ENCODE measurements at regions not wholly inside any gene's neighbourhood (a gene's known extent, or its start where the extent isn't known, plus 50 kb on each side); places are given as distances from the start of the nearest gene placed in this dataset.

DNA sequence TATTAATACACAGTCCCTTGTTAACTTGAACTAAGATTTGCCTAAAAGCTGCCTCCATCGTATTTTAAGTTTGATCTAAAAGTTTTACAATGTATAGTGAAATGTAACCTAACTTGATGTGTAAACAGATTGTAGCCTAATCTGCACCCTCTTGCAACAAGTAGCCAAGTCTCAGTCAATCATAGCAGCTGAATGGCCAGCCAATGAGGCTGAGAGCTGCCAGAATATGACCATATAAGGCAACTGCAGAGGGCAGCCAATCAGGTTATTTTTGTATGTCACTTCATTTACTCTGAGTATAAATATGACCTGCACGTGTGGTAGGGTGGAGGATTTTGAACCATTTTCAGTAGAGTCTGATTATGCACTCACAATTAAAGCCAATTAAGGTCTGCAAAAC, 51.2 kb upstream of the SPANXN3 start:
- no peak overlapping the region for H3K27ac Mint-ChIP-seq
- no CpG with 5 or more reads among the region's 2 CpGs for WGBS (ENCODE audit: insufficient coverage)
- Histone ChIP-seq H3K4me1 (ENCODE audit: control insufficient read depth in 1 of 2, insufficient read depth in 2 of 2, low read length in 2 of 2) (peaks cover 8 to 18% of the 10 kb centered on the region in 2 donors), H2AFZ (ENCODE audit: insufficient read depth, low read depth, low read length, poor library complexity, severe bottlenecking) (no peak overlapping the region), H3K9ac (ENCODE audit: insufficient read depth, low read length, poor library complexity, severe bottlenecking) (no peak overlapping the region), H3K4me3 (replicated peaks in 1 of 3; ENCODE audit: low read depth in 2 of 3, low read length in 3 of 3) (no peak overlapping the region), H3K27ac (ENCODE audit: low read depth in 1 of 2, low read length in 2 of 2) (no peak overlapping the region), H3K9me3 (replicated peaks in 1 of 2; ENCODE audit: control insufficient read depth in 1 of 2, insufficient read depth in 1 of 2, low read length in 2 of 2) (no peaks in the 10 kb centered on the region), H4K20me1 (ENCODE audit: insufficient read depth, low read length) (no peaks in the 10 kb centered on the region), H3K4me2 (replicated peaks; ENCODE audit: extremely low read depth, low read length, poor library complexity, severe bottlenecking) (no peak overlapping the region), H3K36me3 (replicated peaks in 1 of 2; ENCODE audit: control insufficient read depth in 1 of 2, insufficient read depth in 2 of 2, low read length in 2 of 2) (no peaks in the 10 kb centered on the region), H3K79me2 (ENCODE audit: insufficient read depth, low read length) (no peaks in the 10 kb centered on the region), H3K27me3 (ENCODE audit: control insufficient read depth in 2 of 2, insufficient read depth in 2 of 2, low read length in 2 of 2) (no peaks in the 10 kb centered on the region)
- TF ChIP-seq, protein P1, sequence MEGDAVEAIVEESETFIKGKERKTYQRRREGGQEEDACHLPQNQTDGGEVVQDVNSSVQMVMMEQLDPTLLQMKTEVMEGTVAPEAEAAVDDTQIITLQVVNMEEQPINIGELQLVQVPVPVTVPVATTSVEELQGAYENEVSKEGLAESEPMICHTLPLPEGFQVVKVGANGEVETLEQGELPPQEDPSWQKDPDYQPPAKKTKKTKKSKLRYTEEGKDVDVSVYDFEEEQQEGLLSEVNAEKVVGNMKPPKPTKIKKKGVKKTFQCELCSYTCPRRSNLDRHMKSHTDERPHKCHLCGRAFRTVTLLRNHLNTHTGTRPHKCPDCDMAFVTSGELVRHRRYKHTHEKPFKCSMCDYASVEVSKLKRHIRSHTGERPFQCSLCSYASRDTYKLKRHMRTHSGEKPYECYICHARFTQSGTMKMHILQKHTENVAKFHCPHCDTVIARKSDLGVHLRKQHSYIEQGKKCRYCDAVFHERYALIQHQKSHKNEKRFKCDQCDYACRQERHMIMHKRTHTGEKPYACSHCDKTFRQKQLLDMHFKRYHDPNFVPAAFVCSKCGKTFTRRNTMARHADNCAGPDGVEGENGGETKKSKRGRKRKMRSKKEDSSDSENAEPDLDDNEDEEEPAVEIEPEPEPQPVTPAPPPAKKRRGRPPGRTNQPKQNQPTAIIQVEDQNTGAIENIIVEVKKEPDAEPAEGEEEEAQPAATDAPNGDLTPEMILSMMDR (IDR thresholded peaks at IDR 0.05): no peak
- peaks cover 0 to 1% (median 0%) of the 10 kb centered on the region in 3 donors for H3K27me3 Mint-ChIP-seq (ENCODE audit: low read depth in 3 of 3)
- peaks cover 13% of the 10 kb centered on the region for H3K4me1 Mint-ChIP-seq
- no peak overlapping the region for H3K4me3 Mint-ChIP-seq
- H3K36me3 Mint-ChIP-seq: no peaks in the 10 kb centered on the region
- H3K9me3 Mint-ChIP-seq: peaks cover 2 to 14% (median 6%) of the 10 kb centered on the region in 7 donors
- intact Hi-C loops (cut with micrococcal nuclease): no loop called here
- no peak for DNase-seq

All from CD14-positive monocyte (primary cell).